ENCODE measurements at regions not wholly inside any gene's neighbourhood (a gene's known extent, or its start where the extent isn't known, plus 50 kb on each side); places are given as distances from the start of the nearest gene placed in this dataset.

GRCh38 chr15:31267161-31268107 lies 59.2 kb upstream of the KLF13 start:
- Histone ChIP-seq H3K27me3 (no peaks in the 10 kb centered on the region), H3K4me3 (no peak overlapping the region), H3K36me3 (no peaks in the 10 kb centered on the region), H3K4me1 (peaks cover 37 to 63% (median 57%) of the 10 kb centered on the region in 4 donors), H3K9me3 (no peaks in the 10 kb centered on the region), H3K27ac (peak overlapping the region; percentile 82 to 89 (median 86))
- no peak for TF ChIP-seq POLR2A (IDR thresholded peaks at IDR 0.05)
- no peak for TF ChIP-seq EP300 (IDR thresholded peaks at IDR 0.05)
- no peak for TF ChIP-seq CTCF (IDR thresholded peaks at IDR 0.05)
- no peak for TF ChIP-seq POLR2AphosphoS5 (IDR thresholded peaks at IDR 0.05)
- ATAC-seq (ENCODE audit: low FRiP score in 2 of 2) (no peak), DNase-seq (no peak)
- 81 to 89% methylated on average over 17 of the region's 20 CpGs for WGBS, 2 donors

GRCh38 chr15:31268108-31268501 lies 58.5 kb upstream of the KLF13 start:
- H3K9me3 ChIP-seq = no peaks in the 10 kb centered on the region
- H3K4me3 ChIP-seq = no peak overlapping the region
- no peaks in the 10 kb centered on the region for H3K27me3 ChIP-seq
- ATAC-seq (ENCODE audit: low FRiP score in 2 of 2) (no peak), DNase-seq (peak in 1 of 2 donors; percentile 80)
- WGBS, 2 donors = 51 to 65% methylated on average over 2 of the region's 2 CpGs
- H3K36me3 ChIP-seq = no peaks in the 10 kb centered on the region
- peaks cover 42 to 63% (median 58%) of the 10 kb centered on the region in 4 donors for H3K4me1 ChIP-seq
- TF ChIP-seq POLR2A (IDR thresholded peaks at IDR 0.05) (peak in 1 of 4 donors; percentile 29), EP300 (IDR thresholded peaks at IDR 0.05) (no peak)
- H3K27ac ChIP-seq = peak overlapping the region in 3 of 4 donors; percentile 86 to 89 (median 87)

- DNase-seq (peak in 1 of 2 donors; percentile 10), ATAC-seq (ENCODE audit: low FRiP score in 2 of 2) (no peak)
- Histone ChIP-seq H3K9me3 (no peaks in the 10 kb centered on the region), H3K4me1 (peaks cover 34 to 53% (median 50%) of the 10 kb centered on the region in 4 donors), H3K36me3 (no peaks in the 10 kb centered on the region), H3K4me3 (no peak overlapping the region), H3K27ac (peak overlapping the region in 2 of 4 donors; percentile 9 to 86), H3K27me3 (no peaks in the 10 kb centered on the region)
- WGBS, 2 donors = 78 to 92% methylated on average over 7 to 11 of the region's 11 CpGs
- TF ChIP-seq POLR2AphosphoS5 (IDR thresholded peaks at IDR 0.05) (no peak), POLR2A (IDR thresholded peaks at IDR 0.05) (no peak), EP300 (IDR thresholded peaks at IDR 0.05) (no peak), CTCF (IDR thresholded peaks at IDR 0.05) (no peak)
These were observed 57.5 kb upstream of the KLF13 start for GRCh38 chr15:31268911-31269784.

GRCh38 chr15:31269816-31270575 lies 56.6 kb upstream of the KLF13 start:
- no peak overlapping the region for H3K27ac ChIP-seq
- 96 to 97% methylated on average over 5 of the region's 5 CpGs for WGBS, 2 donors
- TF ChIP-seq POLR2A (IDR thresholded peaks at IDR 0.05) = no peak
- TF ChIP-seq EP300 (IDR thresholded peaks at IDR 0.05) = no peak
- TF ChIP-seq CTCF (IDR thresholded peaks at IDR 0.05) = no peak
- TF ChIP-seq POLR2AphosphoS5 (IDR thresholded peaks at IDR 0.05) = no peak
- ATAC-seq (ENCODE audit: low FRiP score in 2 of 2) (no peak), DNase-seq (no peak)
- no peaks in the 10 kb centered on the region for H3K9me3 ChIP-seq
- H3K4me3 ChIP-seq = no peak overlapping the region
- peaks cover 25 to 49% (median 42%) of the 10 kb centered on the region in 4 donors for H3K4me1 ChIP-seq
- no peaks in the 10 kb centered on the region for H3K36me3 ChIP-seq
- H3K27me3 ChIP-seq = no peaks in the 10 kb centered on the region

Measured in upper lobe of left lung (tissue), 6 donors.